AG04449 (cell line): ENCODE measurements at regions not wholly inside any gene's neighbourhood (a gene's known extent, or its start where the extent isn't known, plus 50 kb on each side); places are given as distances from the start of the nearest gene placed in this dataset.

Experiments used
- CTCF ChIA-PET: fragments of 350-600 bp; formaldehyde crosslinking; extraction: SDS; loops from one replicate; lab custom pipeline; 2021; ENCODE audit warnings: antibody characterized with exemption; lab: Yijun Ruan, JAX
- POLR2A ChIA-PET: fragments of 400-600, 350-600 bp; formaldehyde crosslinking; extraction: SDS; loops from one replicate; lab custom pipeline; 2020; ENCODE audit warnings: antibody characterized with exemption, inconsistent platforms; lab: Yijun Ruan, JAX
- DNase-seq: peaks from one replicate; pipeline ENCODE4 v3.0.0-alpha.2; 2010; ENCODE audit warnings: low read depth, low spot score
- H3K4me3 ChIP-seq: 2 replicates; pipeline ENCODE4 v1.5.1; 2011; ENCODE audit warnings: low read depth, mild to moderate bottlenecking, control low read depth, low read length
- CTCF ChIP-seq: IDR thresholded peaks from one replicate; pipeline ENCODE4 v1.5.1; 2011; ENCODE audit warnings: mild to moderate bottlenecking, moderate library complexity, low read length, control low read depth, inconsistent platforms; ENCODE audit not compliant: insufficient read depth; ENCODE audit errors: missing control alignments

GRCh38 chrX:129247642-129248041, 275.6 kb downstream of the SMARCA1 start:
- TF ChIP-seq CTCF = no peak
- no peak overlapping the region for H3K4me3 ChIP-seq
- ChIA-PET POLR2A (no interaction called here), CTCF (no interaction called here)
- no peak for DNase-seq

- ChIA-PET CTCF (no interaction called here), POLR2A (no interaction called here)
- no peak for DNase-seq
- no peak for TF ChIP-seq CTCF
- H3K4me3 ChIP-seq = no peak overlapping the region
Observed at GRCh38 chrX:129239371-129239770, 283.9 kb downstream of the SMARCA1 start.

- POLR2A ChIA-PET = no interaction called here
Observed at GRCh38 chrX:129238011-129238410, 285.3 kb downstream of the SMARCA1 start.

GRCh38 chrX:129235903-129236302, 287.4 kb downstream of the SMARCA1 start:
- CTCF ChIA-PET = no interaction called here
- DNase-seq = no peak
- POLR2A ChIA-PET = no interaction called here
- no peak for TF ChIP-seq CTCF
- no peak overlapping the region for H3K4me3 ChIP-seq

More at GRCh38 chrX:129238011-129238410, 285.3 kb downstream of the SMARCA1 start:
- CTCF ChIA-PET = no interaction called here
- TF ChIP-seq CTCF = no peak
- DNase-seq = no peak
- no peak overlapping the region for H3K4me3 ChIP-seq

- POLR2A ChIA-PET = no interaction called here
- CTCF ChIA-PET = no interaction called here
- DNase-seq = no peak
- H3K4me3 ChIP-seq = no peak overlapping the region
- TF ChIP-seq CTCF = no peak
Observed at GRCh38 chrX:129233786-129234185, 289.5 kb downstream of the SMARCA1 start.

GRCh38 chrX:129230850-129231512, 292.3 kb downstream of the SMARCA1 start:
- CTCF ChIA-PET = no interaction called here
- no peak for DNase-seq
- no peak for TF ChIP-seq CTCF
- POLR2A ChIA-PET = no interaction called here
- no peak overlapping the region for H3K4me3 ChIP-seq
